GM12873 (cell line): ENCODE measurements at regions not wholly inside any gene's neighbourhood (a gene's known extent, or its start where the extent isn't known, plus 50 kb on each side); places are given as distances from the start of the nearest gene placed in this dataset.

Experiments
- CTCF ChIP-seq: IDR thresholded peaks from 2 replicates; pipeline ENCODE4 v1.5.1; 2012; ENCODE audit warnings: low read depth, mild to moderate bottlenecking, moderate library complexity, low read length, control low read depth; ENCODE audit not compliant: insufficient read depth; ENCODE audit errors: missing control alignments

- no peak for TF ChIP-seq CTCF
Measured at GRCh38 chr17:73957564-73957963, 245.9 kb upstream of the RPL38 start.

GRCh38 chr17:73958453-73958852 is 245.0 kb upstream of the RPL38 start:
- TF ChIP-seq CTCF, result no peak

- no peak for TF ChIP-seq CTCF
Measured at GRCh38 chr17:73960469-73960868, 243.0 kb upstream of the RPL38 start.

GRCh38 chr17:73962308-73962707 is 241.2 kb upstream of the RPL38 start:
- no peak for TF ChIP-seq CTCF

GRCh38 chr17:73968680-73969079 is 234.8 kb upstream of the RPL38 start:
- no peak for TF ChIP-seq CTCF

GRCh38 chr17:73969956-73970355 is 233.5 kb upstream of the RPL38 start:
- TF ChIP-seq CTCF, result no peak

- no peak for TF ChIP-seq CTCF
Measured at GRCh38 chr17:73971127-73971526, 232.4 kb upstream of the RPL38 start.
